Activated T-cell treated with anti-CD3 and anti-CD28 coated beads for 4 hours (primary cell): ENCODE measurements at regions not wholly inside any gene's neighbourhood (a gene's known extent, or its start where the extent isn't known, plus 50 kb on each side); places are given as distances from the start of the nearest gene placed in this dataset.

ENCODE experiments used
- DNase-seq: peaks from one replicate; pipeline ENCODE4 v3.0.0-alpha.2; 2020

DNA sequence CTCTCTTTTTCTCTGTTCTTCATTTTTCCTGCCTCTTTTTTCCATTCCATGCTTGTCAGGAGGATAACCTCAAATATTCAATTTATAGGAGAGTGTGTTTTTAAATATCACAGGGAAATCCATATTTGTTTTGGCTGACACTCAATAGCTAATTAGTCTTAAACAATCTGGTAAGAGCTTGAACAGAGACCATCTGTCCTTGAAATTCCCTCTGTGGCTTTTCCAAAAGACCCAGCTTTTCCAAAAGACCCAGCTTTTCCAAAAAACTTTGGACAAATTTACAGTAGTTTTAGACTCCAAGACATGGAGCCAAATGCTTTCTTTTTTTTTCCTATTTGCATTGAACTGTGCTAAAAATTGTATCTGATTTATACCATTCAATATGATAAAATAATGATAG lies 127.4 kb upstream of the FAM83B start:
- no peak for DNase-seq

DNA sequence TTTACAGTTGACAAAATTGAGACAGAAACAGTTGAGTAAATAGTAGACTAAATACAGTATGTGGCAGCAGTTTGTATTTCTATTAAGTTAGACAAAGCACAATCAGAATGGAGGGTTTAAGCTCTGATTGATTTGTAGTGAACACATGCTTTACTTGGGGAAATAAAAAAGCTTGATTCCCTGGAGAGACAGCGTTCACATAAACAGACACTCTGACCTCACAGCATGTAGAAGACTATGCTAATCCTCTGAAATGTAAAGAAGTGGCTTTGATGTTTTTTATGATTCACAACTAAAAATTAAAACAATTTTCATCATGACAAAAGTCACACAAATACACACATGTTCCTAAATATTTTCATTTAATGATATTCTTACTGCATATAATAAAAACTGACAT lies 126.9 kb upstream of the FAM83B start:
- DNase-seq: no peak

DNA sequence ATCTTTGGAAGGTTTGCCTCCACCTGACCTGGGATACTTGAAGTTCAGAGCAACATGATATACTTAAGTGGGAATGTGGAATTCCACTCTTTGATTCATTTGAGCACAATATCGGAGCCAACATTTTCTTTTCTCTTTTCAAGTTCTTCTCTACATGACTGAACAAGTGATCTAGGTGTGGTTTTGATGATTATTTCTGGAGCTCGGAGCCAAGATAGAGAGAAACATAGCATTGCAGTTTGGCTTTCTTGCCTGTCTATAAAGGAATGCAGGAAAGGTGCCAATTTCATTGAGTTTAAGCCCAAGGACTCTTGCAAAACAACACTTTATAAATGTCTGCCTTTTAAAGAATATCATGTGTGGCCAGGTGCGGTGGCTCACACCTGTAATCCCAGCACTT lies 124.2 kb upstream of the FAM83B start:
- no peak for DNase-seq

DNA sequence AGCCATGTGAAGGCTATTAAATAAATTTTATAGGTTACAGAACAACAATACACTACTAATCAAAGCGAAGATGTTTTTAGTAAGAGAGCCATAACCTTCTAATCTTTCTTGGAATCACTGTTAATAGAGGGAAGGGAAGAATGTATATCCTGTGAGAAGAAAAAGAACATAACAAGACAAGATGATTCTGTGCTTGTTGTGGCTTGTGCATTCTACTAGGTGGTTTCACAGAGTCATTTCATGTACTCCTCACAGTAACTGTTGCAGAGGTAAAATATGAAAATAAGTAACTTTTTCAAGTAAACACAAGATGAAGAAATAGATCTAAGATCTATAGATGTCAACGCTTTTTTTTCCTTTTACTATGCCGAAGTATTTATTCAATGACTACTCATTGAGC lies 116.9 kb upstream of the FAM83B start:
- DNase-seq: no peak

DNA sequence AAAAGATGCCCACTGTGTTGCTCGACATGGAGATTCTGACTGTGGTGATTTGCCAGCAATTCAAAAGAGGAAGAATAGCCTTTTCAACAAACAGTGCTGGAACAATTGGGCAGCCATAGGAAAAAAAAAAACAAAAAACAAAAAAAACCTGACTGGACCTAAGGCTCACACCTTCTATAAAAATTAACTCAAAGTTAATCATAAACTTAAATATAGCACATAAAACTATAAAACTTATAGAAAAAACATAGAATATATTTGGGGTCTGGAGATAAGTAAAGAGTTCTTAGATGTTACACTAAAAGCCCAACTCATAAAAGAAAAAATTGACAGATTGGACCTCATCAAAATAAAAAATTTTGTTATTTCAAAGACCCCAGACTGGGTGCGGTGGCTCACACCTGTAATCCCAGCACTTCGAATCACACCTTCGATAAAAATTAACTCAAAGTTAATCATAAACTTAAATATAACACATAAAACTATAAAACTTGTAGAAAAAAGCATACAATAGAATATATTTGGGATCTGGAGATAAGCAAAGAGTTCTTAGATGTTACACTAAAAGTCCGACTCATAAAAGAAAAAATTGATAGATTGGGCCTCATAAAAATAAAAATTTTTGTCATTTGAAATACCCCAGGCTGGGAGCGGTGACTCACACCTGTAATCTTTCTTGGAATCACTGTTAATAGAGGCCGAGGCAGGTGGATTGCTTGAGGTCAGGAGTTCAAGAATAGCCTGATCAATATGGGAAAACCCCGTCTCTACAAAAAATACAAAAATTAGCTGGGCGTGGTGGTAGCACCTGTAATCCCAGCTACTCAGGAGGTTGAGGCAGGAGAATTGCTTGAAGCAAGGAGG lies 115.6 kb upstream of the FAM83B start:
- DNase-seq: no peak

DNA sequence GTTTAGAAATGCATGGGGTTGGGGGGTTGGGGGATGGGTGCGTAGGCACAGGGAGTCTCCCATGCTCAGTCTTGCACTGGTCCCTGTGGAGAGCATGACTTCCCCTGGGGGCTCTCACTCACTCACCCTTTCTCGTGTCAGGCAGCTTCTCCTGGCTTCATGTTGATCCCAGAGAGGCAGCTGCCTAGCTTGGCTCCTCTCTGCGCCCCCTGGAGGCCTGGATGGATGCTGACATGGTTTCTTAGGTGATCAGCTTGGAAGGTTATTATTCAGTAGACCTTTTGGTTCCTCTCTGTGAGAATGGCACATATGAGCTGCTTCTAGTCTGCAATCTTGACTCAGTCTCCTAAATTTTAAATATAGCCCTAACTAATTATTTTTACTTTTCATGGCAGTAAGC lies 109.3 kb upstream of the FAM83B start:
- no peak for DNase-seq

DNA sequence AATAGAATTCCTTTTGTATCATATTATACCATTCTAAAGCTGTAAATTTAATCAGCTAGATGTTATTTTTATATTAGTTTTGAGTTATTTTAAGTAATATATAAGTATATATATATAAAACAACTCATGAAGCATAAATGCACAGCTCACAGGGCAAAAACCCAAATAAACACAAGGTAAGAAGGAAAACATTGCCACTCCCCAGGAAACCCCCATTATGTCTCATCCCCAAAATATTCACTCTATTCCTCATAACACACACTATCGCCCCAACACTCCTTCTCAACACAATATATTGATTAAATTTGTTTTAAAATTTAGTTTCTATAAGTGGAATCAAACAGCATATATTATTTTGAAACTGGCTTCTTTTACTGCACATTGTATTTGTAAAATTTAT lies 98.6 kb upstream of the FAM83B start:
- DNase-seq: no peak

DNA sequence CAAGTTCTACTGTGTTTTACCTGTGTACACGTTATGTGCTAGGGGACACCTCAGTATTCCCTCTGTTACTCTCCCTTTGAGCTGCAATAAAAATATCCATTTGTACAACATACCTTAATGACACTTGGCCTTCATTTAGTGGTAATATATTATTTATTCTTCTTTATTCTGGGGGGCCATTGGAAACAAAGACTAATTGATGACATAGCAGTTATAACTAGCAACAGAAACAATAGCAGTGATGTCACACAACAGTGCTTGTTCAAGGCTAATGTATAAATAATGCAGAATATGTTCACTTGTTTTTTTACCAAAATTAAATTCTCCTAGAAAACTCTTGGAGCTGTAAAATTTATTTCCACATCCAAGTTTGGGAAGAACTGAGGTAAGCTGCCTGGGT lies 92.2 kb upstream of the FAM83B start:
- DNase-seq: no peak

DNA sequence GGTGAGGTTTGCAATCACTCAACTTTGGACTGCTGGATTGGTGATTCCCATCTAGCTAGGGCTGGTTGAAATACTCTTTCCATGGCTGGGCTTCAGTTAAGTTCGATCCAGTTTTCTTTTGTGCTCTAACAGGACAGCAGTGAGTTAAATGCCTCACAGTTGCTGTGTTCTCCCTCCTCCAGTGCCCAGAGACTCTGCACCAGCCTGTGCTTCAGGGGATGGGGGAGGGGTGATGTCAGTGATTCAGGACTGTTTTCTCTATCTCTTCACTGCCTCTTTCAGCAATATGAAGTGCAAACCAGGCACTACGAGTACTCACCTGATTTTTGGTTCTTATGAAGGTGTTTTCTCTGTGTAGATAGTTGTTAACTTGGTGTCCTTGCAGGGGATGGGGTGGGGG lies 88.2 kb upstream of the FAM83B start:
- no peak for DNase-seq

DNA sequence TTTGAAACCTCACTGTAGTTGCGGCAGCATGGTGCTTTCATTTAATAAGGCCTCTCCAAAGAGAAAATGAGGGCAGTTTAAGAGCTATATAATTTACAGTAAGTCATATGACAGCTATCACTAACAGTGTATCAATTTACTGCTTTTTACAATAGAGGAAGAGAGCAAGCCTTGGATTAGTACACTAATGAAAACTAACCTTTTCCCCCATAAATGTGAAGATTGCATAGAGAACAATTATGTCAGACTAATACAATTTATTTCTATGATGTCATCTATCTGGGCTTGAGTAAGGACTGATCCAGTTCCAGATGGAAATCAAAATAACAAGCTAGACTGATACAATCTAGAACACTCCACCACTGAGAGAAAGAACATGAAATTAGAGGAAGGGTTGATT lies 78.1 kb upstream of the FAM83B start:
- DNase-seq: no peak

DNA sequence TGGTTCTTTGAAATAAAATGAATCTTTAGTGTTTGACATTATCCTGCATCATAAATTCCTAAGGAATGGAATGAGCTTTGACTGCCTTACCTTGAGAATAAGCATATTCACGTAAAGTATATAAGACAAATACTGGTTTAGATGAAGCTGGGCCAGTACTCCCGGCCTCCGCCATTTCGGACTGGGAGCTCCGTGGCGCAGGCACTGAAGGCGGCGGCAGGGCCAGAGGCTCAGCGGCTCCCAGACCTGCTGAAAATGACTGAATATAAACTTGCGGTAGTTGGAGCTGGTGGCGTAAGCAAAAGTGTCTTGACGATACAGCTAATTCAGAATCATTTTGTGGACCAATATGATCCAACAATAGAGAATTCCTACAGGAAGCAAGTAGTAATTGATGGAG lies 76.2 kb upstream of the FAM83B start:
- no peak for DNase-seq

DNA sequence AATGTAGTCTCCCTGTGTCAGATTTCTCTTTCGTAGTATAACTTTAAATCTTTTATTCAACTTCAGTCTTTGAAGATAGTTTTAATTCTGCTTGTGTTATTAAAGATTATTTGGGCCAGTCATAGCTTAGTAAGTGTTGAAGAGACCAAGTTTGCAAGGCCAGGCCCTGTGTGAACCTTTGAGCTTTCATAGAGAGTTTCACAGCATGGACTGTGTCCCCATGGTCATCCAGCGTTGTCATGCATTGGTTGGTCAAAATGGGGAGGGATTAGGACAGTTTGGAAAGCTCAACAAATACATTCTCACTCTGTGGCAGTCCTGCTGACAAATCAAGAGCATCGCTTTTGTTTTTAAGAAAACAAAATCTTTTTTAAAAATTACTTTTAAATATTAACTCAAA lies 74.6 kb upstream of the FAM83B start:
- DNase-seq: no peak

DNA sequence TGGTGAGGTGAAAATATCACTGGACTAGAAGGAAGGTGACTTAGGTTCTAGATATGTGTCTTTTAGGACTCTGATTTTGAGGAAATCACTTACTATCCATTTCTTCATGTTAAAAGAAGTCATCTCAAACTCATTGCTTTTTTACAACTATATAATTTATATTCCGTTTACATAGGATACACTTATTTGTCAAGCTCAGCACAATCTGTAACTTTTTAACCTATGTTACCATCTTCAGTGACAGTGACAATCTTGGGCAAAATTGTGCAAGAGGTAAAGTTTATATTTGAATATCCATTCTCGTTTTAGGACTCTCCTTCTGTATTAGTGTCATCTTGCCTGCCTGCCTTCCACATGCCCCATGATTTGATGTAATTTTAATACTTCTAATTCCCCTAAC lies 74.0 kb upstream of the FAM83B start:
- no peak for DNase-seq

DNA sequence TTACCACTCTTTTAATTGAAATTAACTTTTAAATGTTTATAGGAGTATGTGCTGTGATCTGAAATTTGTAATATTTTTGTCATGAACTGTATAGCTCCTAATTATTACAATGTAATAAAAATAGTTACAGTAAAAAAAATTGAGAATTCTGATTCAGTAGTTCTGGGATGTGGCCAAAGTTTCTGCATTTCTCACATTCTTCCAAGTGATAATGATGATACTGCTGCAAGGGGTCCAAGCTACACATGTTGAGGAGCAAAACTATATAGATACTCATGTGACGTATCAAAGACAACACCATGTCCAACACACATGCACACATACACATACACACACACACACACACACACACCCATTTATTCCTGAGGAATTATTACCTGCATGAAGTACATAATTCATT lies 71.0 kb upstream of the FAM83B start:
- DNase-seq: no peak

DNA sequence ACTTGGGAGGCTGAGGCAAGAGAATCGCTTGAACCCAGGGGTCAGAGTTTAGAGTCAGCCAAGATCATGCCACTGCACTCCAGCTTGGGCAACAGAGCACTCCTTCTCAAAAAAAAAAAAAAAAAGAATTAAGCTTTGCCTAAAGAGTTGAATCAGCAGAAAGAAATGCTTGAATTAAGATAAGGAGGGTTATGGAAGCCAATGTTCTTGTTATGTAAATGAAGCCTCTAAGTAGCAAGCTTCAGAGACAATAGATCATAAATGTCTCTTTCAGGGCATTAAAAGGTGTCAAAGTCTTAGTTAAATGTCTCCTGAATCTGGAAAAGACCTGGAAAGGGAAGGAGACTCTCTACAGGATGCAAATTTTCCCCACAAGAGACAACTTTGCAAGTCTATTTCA lies 69.7 kb upstream of the FAM83B start:
- no peak for DNase-seq

DNA sequence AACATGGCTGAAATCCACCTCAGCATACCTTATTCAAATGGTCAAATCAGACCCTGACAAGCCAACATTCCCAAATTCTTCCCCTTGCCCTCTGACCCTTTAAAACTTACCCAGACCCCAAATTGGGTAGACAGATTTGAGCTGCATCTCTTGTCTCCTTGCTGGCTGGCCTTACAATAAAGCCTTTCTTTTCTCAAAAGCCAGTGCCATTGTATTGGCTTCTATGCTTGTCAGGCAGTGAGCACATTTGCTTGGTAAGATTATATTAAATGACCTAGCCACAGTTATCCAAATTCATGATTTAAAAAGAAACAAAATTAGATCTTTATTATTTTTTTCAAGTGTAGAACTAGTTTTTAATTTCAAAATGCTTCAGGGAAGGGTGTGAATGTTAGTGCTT lies 67.8 kb upstream of the FAM83B start:
- DNase-seq: no peak

DNA sequence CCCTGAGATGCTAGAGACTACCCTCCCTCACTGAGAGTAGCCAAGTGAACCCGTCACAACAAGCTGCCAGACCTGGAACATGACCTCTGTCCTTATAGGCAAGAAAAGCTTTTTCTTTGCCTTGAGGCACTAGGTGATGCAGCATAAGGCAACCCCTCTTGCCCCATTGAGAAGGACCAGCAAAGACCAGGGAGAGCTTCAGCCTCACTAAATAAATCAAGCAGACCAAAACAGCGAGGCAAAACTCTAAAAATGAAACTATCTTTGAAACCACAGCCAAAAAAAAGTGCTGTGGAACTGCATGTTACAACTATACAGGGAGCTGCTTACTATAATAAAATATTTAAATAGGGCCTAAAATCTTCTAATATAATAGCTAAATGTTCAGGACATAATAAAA lies 62.6 kb upstream of the FAM83B start:
- no peak for DNase-seq

DNA sequence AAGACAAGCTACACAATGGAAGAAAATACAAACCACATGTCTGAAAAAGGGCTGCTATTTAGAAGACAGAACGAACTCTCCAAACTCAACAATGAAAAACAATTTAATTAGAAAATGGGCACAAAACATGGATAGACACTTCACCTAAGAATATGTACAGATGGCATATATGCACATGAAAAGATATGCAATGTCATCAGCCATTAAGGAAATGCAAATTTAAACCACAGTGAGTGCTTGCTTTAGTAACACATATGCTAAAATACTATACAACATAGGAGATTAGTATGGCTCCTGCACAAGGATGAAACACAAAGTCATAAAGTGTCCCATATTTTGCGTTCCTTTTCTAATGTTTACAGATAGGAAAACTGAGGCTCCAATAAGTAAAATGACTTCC lies 60.4 kb upstream of the FAM83B start:
- DNase-seq: no peak

DNA sequence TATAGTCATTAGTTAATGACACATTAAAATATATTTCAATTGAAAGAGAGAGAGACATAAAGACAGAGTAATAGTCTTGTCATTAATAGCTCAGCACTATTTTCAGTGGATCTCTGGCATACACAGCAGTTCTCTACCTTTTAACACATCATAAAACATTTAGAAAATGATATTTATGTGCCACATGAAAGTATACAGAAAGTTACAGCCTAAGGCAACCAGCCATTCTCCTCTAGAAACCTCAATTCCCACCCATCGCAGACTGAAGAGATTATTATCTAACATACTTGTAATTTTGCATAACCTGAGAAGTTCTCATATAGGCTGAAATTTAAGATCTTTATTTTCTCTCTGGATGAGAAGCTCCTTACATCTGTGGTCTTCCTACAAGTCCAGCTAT lies 58.7 kb upstream of the FAM83B start:
- no peak for DNase-seq
